SK-N-SH (cell line): ENCODE measurements at regions not wholly inside any gene's neighbourhood (a gene's known extent, or its start where the extent isn't known, plus 50 kb on each side); places are given as distances from the start of the nearest gene placed in this dataset.

ENCODE experiments used
- CHD2 ChIP-seq: fragments of 150-350 bp; IDR thresholded peaks from 2 replicates; pipeline ENCODE4 v1.6.1; 2018; ENCODE audit warnings: low read length; ENCODE audit not compliant: partially characterized antibody
- CTCF ChIP-seq: fragments of 200-600 bp; sonication (generic); IDR thresholded peaks from 2 replicates; pipeline ENCODE4 v1.6.1; 2017; ENCODE audit warnings: antibody characterized with exemption, mild to moderate bottlenecking, moderate library complexity
- EZH2phosphoT487 ChIP-seq: fragments of 200-600 bp; sonication (generic); IDR thresholded peaks from 2 replicates; pipeline ENCODE4 v1.6.1; 2017; ENCODE audit warnings: low read depth, mixed run types, mild to moderate bottlenecking, antibody characterized with exemption, moderate library complexity, borderline replicate concordance
- FOXM1 ChIP-seq: IDR thresholded peaks from 2 replicates; pipeline ENCODE4 v1.4.0; 2012; ENCODE audit warnings: low read depth, mild to moderate bottlenecking
- MAX ChIP-seq: IDR thresholded peaks from 2 replicates; pipeline ENCODE4 v1.4.0; 2012; ENCODE audit warnings: low read depth
- PBX3 ChIP-seq: IDR thresholded peaks from 2 replicates; pipeline ENCODE4; 2012
- RAD21 ChIP-seq: IDR thresholded peaks from 2 replicates; pipeline ENCODE4 v1.6.1; 2012; ENCODE audit warnings: mild to moderate bottlenecking, low read length
- REST ChIP-seq: IDR thresholded peaks from 2 replicates; pipeline ENCODE4 v1.6.1; 2012; ENCODE audit warnings: mild to moderate bottlenecking, low read depth, low read length, moderate library complexity
- RXRA ChIP-seq: IDR thresholded peaks from 2 replicates; pipeline ENCODE4 v1.4.0; 2012; ENCODE audit warnings: low read depth, mild to moderate bottlenecking, borderline replicate concordance
- TAF1 ChIP-seq: IDR thresholded peaks from 2 replicates; pipeline ENCODE4 v1.6.1; 2012; ENCODE audit warnings: low read depth, mild to moderate bottlenecking, low read length, moderate library complexity, borderline replicate concordance
- TEAD4 ChIP-seq: IDR thresholded peaks from 2 replicates; pipeline ENCODE4 v1.4.0; 2012; ENCODE audit warnings: mild to moderate bottlenecking, borderline replicate concordance; ENCODE audit not compliant: insufficient read depth
- USF1 ChIP-seq: IDR thresholded peaks from 2 replicates; pipeline ENCODE4 v1.4.0; 2012; ENCODE audit warnings: low read depth, borderline replicate concordance
- USF2 ChIP-seq: fragments of 150-350 bp; IDR thresholded peaks from 2 replicates; pipeline ENCODE4 v1.6.1; 2017; ENCODE audit warnings: antibody characterized with exemption, low read length, low read depth, borderline replicate concordance
- ZBTB33 ChIP-seq: IDR thresholded peaks from 2 replicates; pipeline ENCODE4 v1.4.0; 2012; ENCODE audit warnings: low read depth, borderline replicate concordance

GRCh38 chr4:23946299-23946698, 56.5 kb upstream of the PPARGC1A start:
- no peak for TF ChIP-seq FOXM1
- TF ChIP-seq CTCF: no peak
- TF ChIP-seq RXRA: no peak
- TF ChIP-seq USF1: no peak
- TF ChIP-seq MAX: no peak
- no peak for TF ChIP-seq TAF1
- no peak for TF ChIP-seq RAD21
- TF ChIP-seq TEAD4: no peak
- no peak for TF ChIP-seq EZH2phosphoT487
- TF ChIP-seq USF2: no peak
- no peak for TF ChIP-seq ZBTB33
- TF ChIP-seq PBX3: no peak
- TF ChIP-seq CHD2: no peak
- TF ChIP-seq REST: no peak
